Cardiac muscle cell (in vitro differentiated cells and primary cell): ENCODE measurements at regions not wholly inside any gene's neighbourhood (a gene's known extent, or its start where the extent isn't known, plus 50 kb on each side); places are given as distances from the start of the nearest gene placed in this dataset.

Experiments
- DNase-seq, 2 donors: peaks; one replicate each; pipeline versions ENCODE4 v3.0.0 to v3.0.0-alpha.2; 2010 to 2017; ENCODE audit warnings: low read depth in 1 of 2, low spot score in 1 of 2
- H3K27ac ChIP-seq: fragments of 200-600 bp; sonication (generic); 2 replicates; pipeline ENCODE4 v1.5.1; 2016
- H3K27me3 ChIP-seq: fragments of 200-600 bp; sonication (generic); 2 replicates; pipeline ENCODE4 v1.6.0; 2016; ENCODE audit warnings: control low read depth
- H3K36me3 ChIP-seq: fragments of 200-600 bp; sonication (generic); 2 replicates; pipeline ENCODE4 v1.5.1; 2016; ENCODE audit warnings: control low read depth
- H3K4me1 ChIP-seq: fragments of 200-600 bp; sonication (generic); 2 replicates; pipeline ENCODE4 v1.8.1; 2017; ENCODE audit warnings: low read depth, mild to moderate bottlenecking, mixed run types
- H3K4me3 ChIP-seq: fragments of 200-600 bp; sonication (generic); 2 replicates; pipeline ENCODE4 v1.5.1; 2016; ENCODE audit warnings: mild to moderate bottlenecking
- H3K9me3 ChIP-seq: fragments of 200-600 bp; sonication (generic); 2 replicates; pipeline ENCODE4 v1.5.1; 2017; ENCODE audit warnings: low read depth, mild to moderate bottlenecking, control low read depth
- CTCF ChIP-seq: IDR thresholded peaks from 2 replicates; pipeline ENCODE4 v1.5.1; 2012; ENCODE audit warnings: low read depth, mild to moderate bottlenecking, low read length

DNA sequence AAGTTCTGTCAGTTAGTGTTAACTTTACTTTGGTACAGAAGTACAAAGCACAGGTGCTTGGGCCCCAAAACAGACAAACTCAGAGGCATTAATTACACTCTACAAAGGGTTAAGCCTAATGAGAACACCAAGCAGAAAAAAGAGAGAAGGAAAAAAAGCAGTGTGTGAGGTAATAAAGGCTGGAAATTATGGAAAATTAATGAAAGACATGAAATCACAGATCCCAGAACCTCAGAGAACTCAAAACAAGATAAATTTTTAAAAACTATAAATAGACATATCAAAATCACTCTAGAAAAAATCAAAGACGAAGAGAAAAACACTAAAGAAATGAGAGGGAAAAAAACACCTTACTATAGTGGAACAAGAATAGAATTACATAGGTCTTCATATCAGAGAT is 354.2 kb upstream of the ADAMTS16 start:
- H3K9me3 ChIP-seq: no peaks in the 10 kb centered on the region
- H3K27ac ChIP-seq: no peak overlapping the region
- TF ChIP-seq CTCF: no peak
- H3K4me3 ChIP-seq: no peak overlapping the region
- H3K27me3 ChIP-seq: no peaks in the 10 kb centered on the region
- H3K4me1 ChIP-seq: no peaks in the 10 kb centered on the region
- H3K36me3 ChIP-seq: no peaks in the 10 kb centered on the region
- no peak for DNase-seq

DNA sequence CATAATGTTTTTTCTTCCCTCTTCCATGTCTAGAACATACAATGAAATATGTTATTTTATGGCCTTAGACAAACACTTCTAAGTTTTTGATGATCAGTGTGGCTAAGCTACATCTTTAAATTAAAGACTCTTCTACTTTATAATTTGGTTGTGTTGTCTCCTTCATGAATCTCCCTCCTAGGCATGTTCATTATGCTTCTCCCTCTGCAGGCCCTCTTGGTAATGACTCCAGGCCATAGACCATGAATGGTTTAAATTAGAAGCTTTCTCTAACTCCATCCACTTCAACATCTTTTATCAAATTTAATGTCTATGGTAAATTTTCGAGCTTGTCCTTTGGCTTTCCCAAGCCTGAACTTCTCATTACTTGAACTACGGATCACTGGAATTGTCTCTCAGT is 342.7 kb upstream of the ADAMTS16 start:
- no peak overlapping the region for H3K4me3 ChIP-seq
- no peaks in the 10 kb centered on the region for H3K27me3 ChIP-seq
- H3K27ac ChIP-seq: no peak overlapping the region
- H3K36me3 ChIP-seq: no peaks in the 10 kb centered on the region
- DNase-seq: no peak
- no peaks in the 10 kb centered on the region for H3K9me3 ChIP-seq
- H3K4me1 ChIP-seq: no peaks in the 10 kb centered on the region
- no peak for TF ChIP-seq CTCF

DNA sequence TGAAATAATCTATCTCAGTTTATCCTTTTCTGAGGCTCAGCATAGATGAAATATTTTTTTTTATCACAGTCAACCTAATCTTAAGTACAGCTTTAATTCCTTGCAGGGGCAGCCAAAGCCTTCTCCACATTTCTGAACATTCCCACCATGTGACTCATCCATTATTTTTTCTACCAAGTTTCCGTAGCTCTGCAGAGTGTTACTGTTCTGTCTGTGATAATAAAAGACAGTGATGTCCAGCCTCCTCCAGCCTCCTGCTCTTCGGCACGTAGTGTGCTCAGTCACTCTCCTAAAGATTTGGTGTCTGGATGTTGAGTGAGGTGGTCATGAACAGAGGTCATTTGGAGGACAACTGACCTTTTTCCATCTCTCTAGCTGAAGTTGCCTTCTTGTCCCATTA is 338.1 kb upstream of the ADAMTS16 start:
- Histone ChIP-seq H3K36me3 (no peaks in the 10 kb centered on the region), H3K27me3 (no peaks in the 10 kb centered on the region), H3K27ac (no peak overlapping the region), H3K9me3 (no peaks in the 10 kb centered on the region), H3K4me3 (no peak overlapping the region), H3K4me1 (no peaks in the 10 kb centered on the region)
- no peak for TF ChIP-seq CTCF
- DNase-seq: peak in 1 of 2 donors; percentile 1

GRCh38 chr5:4804691-4805360 is 335.3 kb upstream of the ADAMTS16 start:
- H3K36me3 ChIP-seq: no peaks in the 10 kb centered on the region
- TF ChIP-seq CTCF: no peak
- no peak overlapping the region for H3K4me3 ChIP-seq
- no peaks in the 10 kb centered on the region for H3K9me3 ChIP-seq
- DNase-seq: no peak
- H3K4me1 ChIP-seq: no peaks in the 10 kb centered on the region
- H3K27ac ChIP-seq: no peak overlapping the region
- no peaks in the 10 kb centered on the region for H3K27me3 ChIP-seq

DNA sequence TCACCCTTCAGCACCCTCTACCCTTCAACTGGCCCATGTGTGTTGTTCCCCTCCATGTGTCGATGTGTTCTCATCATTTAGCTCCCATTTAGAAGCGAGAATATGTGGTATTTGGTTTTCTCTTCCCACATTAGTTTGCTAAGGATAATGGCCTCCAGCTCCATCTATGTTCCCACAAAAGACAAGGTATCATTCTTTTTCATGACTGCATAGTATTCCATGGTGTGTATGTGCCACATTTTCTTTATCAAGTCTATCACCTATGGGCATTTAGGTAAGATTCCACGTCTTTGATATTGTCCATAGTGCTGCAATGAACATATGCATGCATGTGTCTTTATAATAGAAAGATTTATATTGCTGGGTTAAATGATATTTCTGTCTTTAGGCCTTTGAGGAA is 325.1 kb upstream of the ADAMTS16 start:
- Histone ChIP-seq H3K4me3 (no peak overlapping the region), H3K9me3 (no peaks in the 10 kb centered on the region), H3K27ac (no peak overlapping the region), H3K27me3 (no peaks in the 10 kb centered on the region), H3K4me1 (no peaks in the 10 kb centered on the region), H3K36me3 (no peaks in the 10 kb centered on the region)
- DNase-seq: no peak
- TF ChIP-seq CTCF: no peak
